B cell (primary cell): ENCODE measurements at regions not wholly inside any gene's neighbourhood (a gene's known extent, or its start where the extent isn't known, plus 50 kb on each side); places are given as distances from the start of the nearest gene placed in this dataset.

ENCODE experiments used
- ATAC-seq: fragments of 200-7000 bp; cut with Tn5 transposase; one replicate; pipeline ENCODE4 v1.10.0; 2021; ENCODE audit warnings: low read depth, mild to moderate bottlenecking, moderate number of reproducible peaks, moderate library complexity
- CTCF ChIA-PET: fragments of 350-600 bp; sonication (Branson Sonifier 250); formaldehyde crosslinking; loops from one replicate; lab custom pipeline; 2021; ENCODE audit warnings: antibody characterized with exemption, inconsistent platforms; lab: Charles Lee
- POLR2A ChIA-PET: fragments of 350-600 bp; sonication (Branson Sonifier 250); formaldehyde crosslinking; loops from one replicate; lab custom pipeline; 2021; ENCODE audit warnings: antibody characterized with exemption; lab: Charles Lee
- DNase-seq: peaks from one replicate; pipeline ENCODE4 v3.0.0; 2013
- H2AFZ ChIP-seq: 2 replicates; pipeline ENCODE4 v1.6.1; 2012; ENCODE audit warnings: mild to moderate bottlenecking, low read depth, low read length; ENCODE audit not compliant: insufficient read depth, poor library complexity, severe bottlenecking
- H3K27ac ChIP-seq, 2 donors: 1 replicate in 1 of 2; 2 replicates in 1 of 2; pipeline ENCODE4 v1.5.1; 2012 to 2013; ENCODE audit warnings: low read length in 2 of 2, mild to moderate bottlenecking in 2 of 2, moderate library complexity in 1 of 2
- H3K27me3 ChIP-seq, 4 experiments: fragments of 200-600 bp in 1 of 4; sonication (generic) in 1 of 4; replicated peaks in 1 of 4; 1 replicate in 2 of 4; 2 replicates in 2 of 4; pipeline versions ENCODE4 v1.6.1 to v1.7.0; 2013 to 2016; ENCODE audit warnings: low read length in 3 of 4, mild to moderate bottlenecking in 2 of 4, mixed read lengths in 1 of 4, moderate library complexity in 1 of 4; ENCODE audit not compliant: insufficient read depth in 4 of 4, control insufficient read depth in 3 of 4; ENCODE audit errors: control extremely low read depth in 1 of 4
- H3K36me3 ChIP-seq, 2 experiments: replicated peaks in 1 of 2; 1 replicate in 1 of 2; 2 replicates in 1 of 2; pipeline versions ENCODE4 v1.6.1 to v1.7.1; 2013; ENCODE audit warnings: low read length in 1 of 2; ENCODE audit not compliant: insufficient read depth in 2 of 2, control insufficient read depth in 1 of 2; ENCODE audit errors: control extremely low read depth in 1 of 2, extremely low read depth in 1 of 2
- H3K4me1 ChIP-seq, 2 donors: fragments of 200-600 bp in 1 of 2; sonication (generic) in 1 of 2; 1 replicate in 1 of 2; 2 replicates in 1 of 2; pipeline versions ENCODE4 v1.5.1 to v1.6.1; 2013 to 2017; ENCODE audit warnings: low read length in 2 of 2; ENCODE audit not compliant: control insufficient read depth in 2 of 2, insufficient read depth in 2 of 2
- H3K4me2 ChIP-seq: replicated peaks from 2 replicates; pipeline ENCODE3; 2012; ENCODE audit warnings: mild to moderate bottlenecking, low read depth, low read length; ENCODE audit not compliant: poor library complexity, severe bottlenecking
- H3K4me3 ChIP-seq, 5 experiments: fragments of 200-600 bp in 1 of 5; sonication (generic) in 1 of 5; 1 replicate in 3 of 5; 2 replicates in 2 of 5; pipeline versions ENCODE4 v1.5.1 to v1.7.0; 2011 to 2016; ENCODE audit warnings: low read length in 4 of 5, mild to moderate bottlenecking in 4 of 5, low read depth in 2 of 5, control low read depth in 1 of 5, moderate library complexity in 1 of 5; ENCODE audit not compliant: insufficient read depth in 1 of 5; ENCODE audit errors: control extremely low read depth in 1 of 5, extremely low read depth in 1 of 5
- H3K79me2 ChIP-seq: fragments of 200-600 bp; sonication (generic); one replicate; pipeline ENCODE4 v1.6.0; 2016; ENCODE audit warnings: low read length; ENCODE audit not compliant: control insufficient read depth, insufficient read depth
- H3K9ac ChIP-seq: fragments of 200-600 bp; sonication (generic); 2 replicates; pipeline ENCODE4 v1.6.1; 2017; ENCODE audit warnings: mild to moderate bottlenecking, low read length, moderate library complexity
- H3K9me3 ChIP-seq, 3 donors: one replicate each; pipeline versions ENCODE4 v1.6.1 to v1.7.1; 2013; ENCODE audit warnings: low read length in 2 of 3; ENCODE audit not compliant: control insufficient read depth in 2 of 3, insufficient read depth in 1 of 3; ENCODE audit errors: control extremely low read depth in 1 of 3
- H4K20me1 ChIP-seq: 2 replicates; pipeline ENCODE4 v1.6.0; 2012; ENCODE audit warnings: mild to moderate bottlenecking, low read length; ENCODE audit not compliant: insufficient read depth, control insufficient read depth, poor library complexity, severe bottlenecking
- H3K27ac Mint-ChIP-seq: one replicate; pipeline ENCODE4 v1.8.0; 2021; ENCODE audit warnings: mixed read lengths
- H3K27me3 Mint-ChIP-seq: one replicate; pipeline ENCODE4 v1.8.0; 2021; ENCODE audit warnings: mixed read lengths
- H3K4me1 Mint-ChIP-seq: one replicate; pipeline ENCODE4 v1.8.0; 2021; ENCODE audit warnings: mixed read lengths
- H3K4me3 Mint-ChIP-seq: one replicate; pipeline ENCODE4 v1.8.0; 2021; ENCODE audit warnings: mixed read lengths
- H3K9me3 Mint-ChIP-seq: one replicate; pipeline ENCODE4 v1.8.0; 2022; ENCODE audit warnings: mixed read lengths; ENCODE audit not compliant: insufficient read depth
- EZH2 ChIP-seq: IDR thresholded peaks from 2 replicates; pipeline ENCODE4 v1.6.1; 2012; ENCODE audit warnings: borderline replicate concordance, low read depth, mild to moderate bottlenecking, moderate library complexity, low read length; ENCODE audit not compliant: insufficient read depth, poor library complexity, severe bottlenecking
- WGBS: methylation state at CpG from one replicate; pipeline ENCODE4 v1.1.5; 2013; ENCODE audit warnings: missing lambda C conversion rate; ENCODE audit not compliant: insufficient coverage; 5-methylcytosine and 5-hydroxymethylcytosine counted together
- intact Hi-C: fragments of 100-400 bp; cut with micrococcal nuclease; formaldehyde crosslinking; loops from one replicate; pipeline ENCODE4 v1.10.0; 2022
- TF ChIP-seq, protein P1 (sequence below): fragments of 200-600 bp; IDR thresholded peaks from one replicate; pipeline ENCODE4 v1.8.0; 2022; ENCODE audit warnings: antibody characterized with exemption, mild to moderate bottlenecking

DNA sequence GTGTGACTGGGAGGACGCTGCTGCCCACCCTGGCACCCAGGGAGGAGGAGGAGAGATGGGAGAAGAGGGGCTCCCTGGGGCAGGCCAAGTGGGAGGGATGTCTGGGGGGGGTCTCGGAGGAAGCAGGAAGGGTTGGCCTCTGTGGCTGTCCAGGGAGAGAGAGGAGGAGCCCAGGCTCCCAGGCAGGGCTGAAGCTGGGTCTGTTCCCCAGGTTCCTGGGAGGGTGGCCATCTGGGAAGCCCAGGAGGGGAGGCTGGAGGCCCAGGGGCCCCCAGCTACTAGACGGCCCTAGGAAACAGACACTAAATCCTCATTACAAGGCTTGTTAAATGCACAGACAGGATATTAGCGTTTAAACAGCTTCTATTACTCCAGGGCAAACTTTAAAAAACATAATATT is 139.8 kb downstream of the ENGASE start:
- Mint-ChIP-seq H3K4me3 (no peak overlapping the region), H3K27me3 (peaks cover 40% of the 10 kb centered on the region), H3K4me1 (peaks cover 2% of the 10 kb centered on the region), H3K9me3 (no peaks in the 10 kb centered on the region), H3K27ac (no peak overlapping the region)
- Histone ChIP-seq H2AFZ (no peak overlapping the region), H3K4me2 (no peak overlapping the region), H3K4me1 (no peaks in the 10 kb centered on the region), H3K4me3 (no peak overlapping the region), H3K79me2 (no peaks in the 10 kb centered on the region), H3K27me3 (peaks cover 0 to 19% (median 4%) of the 10 kb centered on the region in 4 experiments), H4K20me1 (no peaks in the 10 kb centered on the region), H3K27ac (no peak overlapping the region), H3K9me3 (no peaks in the 10 kb centered on the region), H3K36me3 (no peaks in the 10 kb centered on the region), H3K9ac (no peak overlapping the region)
- no peak for TF ChIP-seq EZH2
- TF ChIP-seq, protein P1, sequence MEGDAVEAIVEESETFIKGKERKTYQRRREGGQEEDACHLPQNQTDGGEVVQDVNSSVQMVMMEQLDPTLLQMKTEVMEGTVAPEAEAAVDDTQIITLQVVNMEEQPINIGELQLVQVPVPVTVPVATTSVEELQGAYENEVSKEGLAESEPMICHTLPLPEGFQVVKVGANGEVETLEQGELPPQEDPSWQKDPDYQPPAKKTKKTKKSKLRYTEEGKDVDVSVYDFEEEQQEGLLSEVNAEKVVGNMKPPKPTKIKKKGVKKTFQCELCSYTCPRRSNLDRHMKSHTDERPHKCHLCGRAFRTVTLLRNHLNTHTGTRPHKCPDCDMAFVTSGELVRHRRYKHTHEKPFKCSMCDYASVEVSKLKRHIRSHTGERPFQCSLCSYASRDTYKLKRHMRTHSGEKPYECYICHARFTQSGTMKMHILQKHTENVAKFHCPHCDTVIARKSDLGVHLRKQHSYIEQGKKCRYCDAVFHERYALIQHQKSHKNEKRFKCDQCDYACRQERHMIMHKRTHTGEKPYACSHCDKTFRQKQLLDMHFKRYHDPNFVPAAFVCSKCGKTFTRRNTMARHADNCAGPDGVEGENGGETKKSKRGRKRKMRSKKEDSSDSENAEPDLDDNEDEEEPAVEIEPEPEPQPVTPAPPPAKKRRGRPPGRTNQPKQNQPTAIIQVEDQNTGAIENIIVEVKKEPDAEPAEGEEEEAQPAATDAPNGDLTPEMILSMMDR, result no peak
- intact Hi-C loops, result no loop called here
- ATAC-seq (no peak), DNase-seq (no peak)
- 68% methylated on average over 4 of the region's 4 CpGs for WGBS
- CTCF ChIA-PET, result interaction anchor here (2.5 kb wide), 1 partner anchor 178 kb away, joined by 9 read pairs; no protein-coding TSS in a partner anchor
- POLR2A ChIA-PET, result no interaction called here

GRCh38 chr17:79213305-79213704 is 138.7 kb downstream of the ENGASE start:
- no peak overlapping the region for H3K27ac Mint-ChIP-seq

More at GRCh38 chr17:79213305-79213704, 138.7 kb downstream of the ENGASE start:
- no peaks in the 10 kb centered on the region for H3K4me1 ChIP-seq
- TF ChIP-seq, protein P1, result no peak
- no peak for TF ChIP-seq EZH2
- H3K4me1 Mint-ChIP-seq, result no peaks in the 10 kb centered on the region
- no peak overlapping the region for H2AFZ ChIP-seq
- no peak overlapping the region for H3K4me3 ChIP-seq
- 98% methylated on average over 8 of the region's 10 CpGs for WGBS
- H4K20me1 ChIP-seq, result no peaks in the 10 kb centered on the region
- H3K9me3 ChIP-seq, result no peaks in the 10 kb centered on the region
- intact Hi-C loops, result no loop called here
- H3K27ac ChIP-seq, result no peak overlapping the region
- DNase-seq (no peak), ATAC-seq (no peak)
- H3K9me3 Mint-ChIP-seq, result no peaks in the 10 kb centered on the region
- H3K27me3 Mint-ChIP-seq, result peaks cover 35% of the 10 kb centered on the region
- no peaks in the 10 kb centered on the region for H3K79me2 ChIP-seq
- no peak overlapping the region for H3K4me2 ChIP-seq
- H3K4me3 Mint-ChIP-seq, result no peak overlapping the region
- H3K36me3 ChIP-seq, result no peaks in the 10 kb centered on the region
- H3K9ac ChIP-seq, result no peak overlapping the region
- ChIA-PET CTCF (interaction anchor here (2.5 kb wide), 1 partner anchor 180 kb away, joined by 9 read pairs; no protein-coding TSS in a partner anchor), POLR2A (no interaction called here)
- peaks cover 0 to 11% (median 4%) of the 10 kb centered on the region in 4 experiments for H3K27me3 ChIP-seq
